Mesendoderm (in vitro differentiated cells): ENCODE measurements at regions not wholly inside any gene's neighbourhood (a gene's known extent, or its start where the extent isn't known, plus 50 kb on each side); places are given as distances from the start of the nearest gene placed in this dataset.

Experiments used
- DNase-seq: peaks from one replicate; pipeline ENCODE4 v3.0.0; 2013
- H2AK5ac ChIP-seq: 2 replicates; pipeline ENCODE4 v1.6.1; 2013; ENCODE audit warnings: low read length, inconsistent platforms
- H2BK120ac ChIP-seq: 2 replicates; pipeline ENCODE4 v1.6.1; 2013; ENCODE audit warnings: low read depth, mild to moderate bottlenecking, low read length, moderate library complexity, mixed read lengths
- H2BK15ac ChIP-seq: replicated peaks from 2 replicates; pipeline ENCODE4 v1.6.1; 2013; ENCODE audit warnings: low read depth, mild to moderate bottlenecking, moderate library complexity
- H2BK5ac ChIP-seq: 2 replicates; pipeline ENCODE4 v1.6.1; 2013; ENCODE audit warnings: low read length, inconsistent platforms
- H3K18ac ChIP-seq: 2 replicates; pipeline ENCODE4 v1.6.1; 2013; ENCODE audit warnings: mild to moderate bottlenecking, low read length, mixed read lengths
- H3K23ac ChIP-seq: one replicate; pipeline ENCODE4 v1.6.1; 2013; ENCODE audit warnings: low read length
- H3K27ac ChIP-seq: 2 replicates; pipeline ENCODE4 v1.5.1; 2013; ENCODE audit warnings: low read depth, mild to moderate bottlenecking, inconsistent platforms, low read length, moderate library complexity
- H3K27me3 ChIP-seq: 2 replicates; pipeline ENCODE4 v1.6.1; 2013; ENCODE audit warnings: low read length, control low read depth, mild to moderate bottlenecking, inconsistent platforms; ENCODE audit not compliant: insufficient read depth, poor library complexity
- H3K36me3 ChIP-seq: 2 replicates; pipeline ENCODE4 v1.6.1; 2013; ENCODE audit warnings: low read length, inconsistent platforms; ENCODE audit not compliant: control insufficient read depth, insufficient read depth
- H3K4ac ChIP-seq: one replicate; pipeline ENCODE4 v1.6.1; 2013; ENCODE audit warnings: low read depth, mild to moderate bottlenecking, low read length, moderate library complexity
- H3K4me1 ChIP-seq: 2 replicates; pipeline ENCODE4 v1.6.1; 2013; ENCODE audit warnings: low read depth, low read length, inconsistent platforms; ENCODE audit not compliant: control insufficient read depth
- H3K4me2 ChIP-seq: 2 replicates; pipeline ENCODE4 v1.6.1; 2013; ENCODE audit warnings: low read length
- H3K4me3 ChIP-seq: 2 replicates; pipeline ENCODE4 v1.5.1; 2013; ENCODE audit warnings: mild to moderate bottlenecking, low read length
- H3K56ac ChIP-seq: one replicate; pipeline ENCODE4 v1.6.1; 2013; ENCODE audit warnings: low read length
- H3K79me1 ChIP-seq: 2 replicates; pipeline ENCODE4 v1.6.1; 2013; ENCODE audit warnings: low read length, inconsistent platforms
- H3K79me2 ChIP-seq: 2 replicates; pipeline ENCODE4 v1.6.1; 2013; ENCODE audit warnings: mild to moderate bottlenecking, low read length; ENCODE audit not compliant: control insufficient read depth, insufficient read depth
- H3K9ac ChIP-seq: 2 replicates; pipeline ENCODE4 v1.6.1; 2013; ENCODE audit warnings: low read length, inconsistent platforms
- H4K5ac ChIP-seq: one replicate; pipeline ENCODE4 v1.6.1; 2013; ENCODE audit warnings: low read length
- H4K8ac ChIP-seq: one replicate; pipeline ENCODE4 v1.6.1; 2013; ENCODE audit warnings: low read depth, mild to moderate bottlenecking, control low read depth, low read length, moderate library complexity
- WGBS: extraction: QIAGEN DNeasy Blood & Tissue Kit; methylation state at CpG from one replicate; pipeline ENCODE4 v1.1.7; 2013; ENCODE audit warnings: low lambda C conversion rate, missing lambda C conversion rate; ENCODE audit not compliant: insufficient coverage; ENCODE audit errors: extremely low coverage; 5-methylcytosine and 5-hydroxymethylcytosine counted together

DNA sequence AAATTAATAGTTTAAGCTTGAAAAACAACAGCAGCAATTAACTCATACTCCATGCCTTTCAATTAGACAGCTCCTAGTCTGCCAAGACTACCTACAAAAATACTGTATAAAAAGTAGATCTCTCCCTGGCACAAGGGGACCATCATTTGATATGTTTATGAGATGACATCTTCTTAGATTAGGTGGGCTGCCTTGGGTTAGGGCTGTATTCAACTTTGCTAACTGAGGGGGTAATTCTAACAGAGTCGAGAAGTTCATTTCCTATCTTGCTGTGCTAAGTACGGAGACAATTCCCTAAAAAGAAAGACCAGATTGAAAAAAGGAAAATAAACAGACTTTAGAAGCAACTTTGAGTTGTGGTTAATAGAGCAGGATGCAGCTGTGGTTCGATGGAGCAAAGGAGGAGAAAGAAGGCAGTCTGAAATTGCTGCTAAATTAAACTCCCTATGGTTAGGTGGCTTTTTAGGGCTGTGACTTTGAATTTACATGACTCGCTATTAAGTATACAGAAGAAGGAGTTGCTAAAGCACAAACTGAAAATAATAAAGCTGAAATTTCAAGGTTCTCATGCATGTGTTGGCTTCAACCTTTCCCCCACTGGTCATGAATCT lies 75.4 kb downstream of the CDC7 start:
- no peak overlapping the region for H4K5ac ChIP-seq
- H3K9ac ChIP-seq, result no peak overlapping the region
- H2BK15ac ChIP-seq, result no peak overlapping the region
- DNase-seq, result no peak
- no peaks in the 10 kb centered on the region for H3K79me1 ChIP-seq
- H3K4me3 ChIP-seq, result no peak overlapping the region
- H3K36me3 ChIP-seq, result no peaks in the 10 kb centered on the region
- WGBS, result no CpG with 5 or more reads among the region's 4 CpGs
- no peak overlapping the region for H2BK120ac ChIP-seq
- no peak overlapping the region for H3K56ac ChIP-seq
- no peak overlapping the region for H4K8ac ChIP-seq
- H3K4me1 ChIP-seq, result no peaks in the 10 kb centered on the region
- H3K27me3 ChIP-seq, result no peaks in the 10 kb centered on the region
- H3K27ac ChIP-seq, result no peak overlapping the region
- no peak overlapping the region for H2AK5ac ChIP-seq
- no peak overlapping the region for H3K18ac ChIP-seq
- H3K23ac ChIP-seq, result no peak overlapping the region
- no peak overlapping the region for H2BK5ac ChIP-seq
- H3K79me2 ChIP-seq, result no peaks in the 10 kb centered on the region
- H3K4me2 ChIP-seq, result no peak overlapping the region
- no peak overlapping the region for H3K4ac ChIP-seq

GRCh38 chr1:91578320-91579109 lies 77.9 kb downstream of the CDC7 start:
- Histone ChIP-seq H3K56ac (no peak overlapping the region), H4K8ac (no peak overlapping the region), H4K5ac (no peak overlapping the region), H3K4me1 (no peaks in the 10 kb centered on the region), H2BK5ac (no peak overlapping the region), H3K79me1 (no peaks in the 10 kb centered on the region), H2BK120ac (no peak overlapping the region), H3K27ac (no peak overlapping the region), H3K4me3 (no peak overlapping the region), H3K27me3 (no peaks in the 10 kb centered on the region), H3K18ac (no peak overlapping the region), H3K4ac (no peak overlapping the region), H2BK15ac (no peak overlapping the region), H3K36me3 (no peaks in the 10 kb centered on the region), H3K9ac (no peak overlapping the region), H3K4me2 (no peak overlapping the region), H3K23ac (no peak overlapping the region), H2AK5ac (no peak overlapping the region), H3K79me2 (no peaks in the 10 kb centered on the region)
- WGBS, result no CpG with 5 or more reads among the region's 5 CpGs
- DNase-seq, result no peak

- Histone ChIP-seq H4K5ac (no peak overlapping the region), H3K4me1 (no peaks in the 10 kb centered on the region), H2BK120ac (no peak overlapping the region), H3K4ac (no peak overlapping the region), H3K4me3 (no peak overlapping the region), H3K36me3 (no peaks in the 10 kb centered on the region), H3K4me2 (no peak overlapping the region), H2BK5ac (no peak overlapping the region), H3K27me3 (no peaks in the 10 kb centered on the region), H3K23ac (no peak overlapping the region), H3K56ac (no peak overlapping the region), H3K18ac (no peak overlapping the region), H3K9ac (no peak overlapping the region), H2AK5ac (no peak overlapping the region), H3K79me2 (no peaks in the 10 kb centered on the region), H3K27ac (no peak overlapping the region), H3K79me1 (no peaks in the 10 kb centered on the region), H2BK15ac (no peak overlapping the region), H4K8ac (no peak overlapping the region)
- DNase-seq, result no peak
- WGBS, result no CpG with 5 or more reads among the region's 5 CpGs
Observed at GRCh38 chr1:91579658-91580228, 79.1 kb downstream of the CDC7 start.

- no peak overlapping the region for H2BK5ac ChIP-seq
- no peak overlapping the region for H3K4me3 ChIP-seq
Observed at GRCh38 chr1:91582431-91582921, 81.8 kb downstream of the CDC7 start.

GRCh38 chr1:91583326-91583755 lies 82.7 kb downstream of the CDC7 start:
- no peak overlapping the region for H2BK5ac ChIP-seq
- H3K4me3 ChIP-seq, result no peak overlapping the region
- no peak overlapping the region for H2AK5ac ChIP-seq
- H3K23ac ChIP-seq, result no peak overlapping the region
- H3K18ac ChIP-seq, result no peak overlapping the region
- no peak overlapping the region for H3K4me2 ChIP-seq
- H3K27ac ChIP-seq, result no peak overlapping the region
- no peak overlapping the region for H2BK15ac ChIP-seq
- no peaks in the 10 kb centered on the region for H3K27me3 ChIP-seq
- H3K4me1 ChIP-seq, result no peaks in the 10 kb centered on the region
- H4K5ac ChIP-seq, result no peak overlapping the region
- no CpG with 5 or more reads among the region's 7 CpGs for WGBS
- DNase-seq, result no peak
- H3K56ac ChIP-seq, result no peak overlapping the region
- no peak overlapping the region for H4K8ac ChIP-seq
- no peak overlapping the region for H3K9ac ChIP-seq
- H3K36me3 ChIP-seq, result no peaks in the 10 kb centered on the region
- no peaks in the 10 kb centered on the region for H3K79me2 ChIP-seq
- H3K79me1 ChIP-seq, result no peaks in the 10 kb centered on the region
- H3K4ac ChIP-seq, result no peak overlapping the region
- no peak overlapping the region for H2BK120ac ChIP-seq

More at GRCh38 chr1:91582431-91582921, 81.8 kb downstream of the CDC7 start:
- no peaks in the 10 kb centered on the region for H3K79me1 ChIP-seq
- H3K23ac ChIP-seq, result no peak overlapping the region
- no CpG with 5 or more reads among the region's 4 CpGs for WGBS
- H3K27ac ChIP-seq, result no peak overlapping the region
- no peak overlapping the region for H2BK120ac ChIP-seq
- no peak overlapping the region for H2AK5ac ChIP-seq
- no peaks in the 10 kb centered on the region for H3K4me1 ChIP-seq
- H3K36me3 ChIP-seq, result no peaks in the 10 kb centered on the region
- no peak overlapping the region for H2BK15ac ChIP-seq
- no peaks in the 10 kb centered on the region for H3K79me2 ChIP-seq
- H3K4me2 ChIP-seq, result no peak overlapping the region
- no peak overlapping the region for H4K5ac ChIP-seq
- no peak overlapping the region for H3K9ac ChIP-seq
- H3K18ac ChIP-seq, result no peak overlapping the region
- H4K8ac ChIP-seq, result no peak overlapping the region
- H3K56ac ChIP-seq, result no peak overlapping the region
- no peak overlapping the region for H3K4ac ChIP-seq
- no peaks in the 10 kb centered on the region for H3K27me3 ChIP-seq
- DNase-seq, result no peak
